OCI-LY3 (cell line): ENCODE measurements at regions not wholly inside any gene's neighbourhood (a gene's known extent, or its start where the extent isn't known, plus 50 kb on each side); places are given as distances from the start of the nearest gene placed in this dataset.

Experiments used
- H2AFZ ChIP-seq: fragments of 200-600, 300-600 bp; shearing (Covaris generic); 2 replicates; pipeline ENCODE4 v1.6.0; 2014; ENCODE audit warnings: antibody characterized with exemption, low read depth, low read length
- H3K27ac ChIP-seq: fragments of 200-600, 300-600 bp; sonication (generic); 2 replicates; pipeline ENCODE4 v1.5.1; 2014; ENCODE audit warnings: mild to moderate bottlenecking, low read length, moderate library complexity, mixed read lengths
- H3K27me3 ChIP-seq: fragments of 200-600, 300-600 bp; sonication (generic); 2 replicates; pipeline ENCODE4 v1.6.1; 2014; ENCODE audit warnings: low read depth, low read length, mixed read lengths
- H3K36me3 ChIP-seq: fragments of 200-600, 300-600 bp; sonication (generic); replicated peaks from 2 replicates; pipeline ENCODE3; 2014; ENCODE audit warnings: low read depth, low read length, mixed read lengths
- H3K4me1 ChIP-seq: fragments of 300-600, 200-600 bp; sonication (generic); 2 replicates; pipeline ENCODE4 v1.6.1; 2014; ENCODE audit warnings: low read length, mixed read lengths
- H3K4me2 ChIP-seq: fragments of 200-600, 300-600 bp; sonication (generic); 2 replicates; pipeline ENCODE4 v1.6.1; 2014; ENCODE audit warnings: low read length, mixed read lengths
- H3K4me3 ChIP-seq: fragments of 300-600, 200-600 bp; sonication (generic); 2 replicates; pipeline ENCODE4 v1.5.1; 2014; ENCODE audit warnings: antibody characterized with exemption, mild to moderate bottlenecking, low read length, moderate library complexity
- H3K79me2 ChIP-seq: fragments of 300-600, 200-600 bp; shearing (Covaris generic); 2 replicates; pipeline ENCODE4 v1.6.1; 2014; ENCODE audit warnings: mild to moderate bottlenecking, low read length, mixed read lengths
- H3K9ac ChIP-seq: fragments of 300-600, 200-600 bp; shearing (Covaris generic); 2 replicates; pipeline ENCODE4 v1.6.0; 2014; ENCODE audit warnings: mild to moderate bottlenecking, low read length, moderate library complexity
- H3K9me3 ChIP-seq: fragments of 200-600, 300-600 bp; shearing (Covaris generic); 2 replicates; pipeline ENCODE4 v1.6.1; 2014; ENCODE audit warnings: low read length, mixed read lengths; ENCODE audit not compliant: insufficient read depth
- H4K20me1 ChIP-seq: fragments of 200-600, 300-600 bp; sonication (generic); 2 replicates; pipeline ENCODE4 v1.6.1; 2016; ENCODE audit warnings: low read length, mixed read lengths; ENCODE audit not compliant: insufficient read depth
- EZH2phosphoT487 ChIP-seq: fragments of 200-600 bp; shearing (Covaris generic); IDR thresholded peaks from 2 replicates; pipeline ENCODE4 v1.6.1; 2018; ENCODE audit warnings: antibody characterized with exemption, mixed run types, low read depth
- TF ChIP-seq, protein P1 (sequence below): fragments of 200-600, 300-600 bp; sonication (generic); IDR thresholded peaks from 2 replicates; pipeline ENCODE4 v1.5.1; 2014; ENCODE audit warnings: antibody characterized with exemption, low read length, low read depth

DNA sequence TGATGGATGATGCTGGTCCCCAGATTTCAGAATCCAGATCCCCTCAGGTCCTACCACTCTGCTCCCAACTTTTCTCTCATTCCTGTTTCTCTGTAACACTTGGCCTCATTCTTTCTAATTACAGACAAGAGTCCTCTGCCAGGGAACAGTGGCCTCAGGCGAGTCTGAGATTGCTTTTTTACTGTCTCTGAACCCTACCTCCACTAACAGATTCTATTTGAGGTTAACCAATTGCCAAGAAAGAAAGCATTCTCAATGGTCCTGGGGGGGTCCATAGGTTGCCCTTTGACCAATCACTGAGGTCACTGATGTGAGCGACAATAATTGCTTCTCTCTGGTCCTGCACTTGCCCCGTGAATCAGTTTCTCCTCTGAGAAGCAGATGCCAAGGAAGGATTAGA is 145.2 kb upstream of the TMEM108 start:
- H3K4me2 ChIP-seq, result no peak overlapping the region
- H2AFZ ChIP-seq, result no peak overlapping the region
- H3K9me3 ChIP-seq, result no peaks in the 10 kb centered on the region
- no peaks in the 10 kb centered on the region for H3K79me2 ChIP-seq
- H3K4me3 ChIP-seq, result no peak overlapping the region
- H4K20me1 ChIP-seq, result no peaks in the 10 kb centered on the region
- TF ChIP-seq, protein P1, sequence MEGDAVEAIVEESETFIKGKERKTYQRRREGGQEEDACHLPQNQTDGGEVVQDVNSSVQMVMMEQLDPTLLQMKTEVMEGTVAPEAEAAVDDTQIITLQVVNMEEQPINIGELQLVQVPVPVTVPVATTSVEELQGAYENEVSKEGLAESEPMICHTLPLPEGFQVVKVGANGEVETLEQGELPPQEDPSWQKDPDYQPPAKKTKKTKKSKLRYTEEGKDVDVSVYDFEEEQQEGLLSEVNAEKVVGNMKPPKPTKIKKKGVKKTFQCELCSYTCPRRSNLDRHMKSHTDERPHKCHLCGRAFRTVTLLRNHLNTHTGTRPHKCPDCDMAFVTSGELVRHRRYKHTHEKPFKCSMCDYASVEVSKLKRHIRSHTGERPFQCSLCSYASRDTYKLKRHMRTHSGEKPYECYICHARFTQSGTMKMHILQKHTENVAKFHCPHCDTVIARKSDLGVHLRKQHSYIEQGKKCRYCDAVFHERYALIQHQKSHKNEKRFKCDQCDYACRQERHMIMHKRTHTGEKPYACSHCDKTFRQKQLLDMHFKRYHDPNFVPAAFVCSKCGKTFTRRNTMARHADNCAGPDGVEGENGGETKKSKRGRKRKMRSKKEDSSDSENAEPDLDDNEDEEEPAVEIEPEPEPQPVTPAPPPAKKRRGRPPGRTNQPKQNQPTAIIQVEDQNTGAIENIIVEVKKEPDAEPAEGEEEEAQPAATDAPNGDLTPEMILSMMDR, result no peak
- TF ChIP-seq EZH2phosphoT487, result no peak
- H3K27me3 ChIP-seq, result no peaks in the 10 kb centered on the region
- H3K27ac ChIP-seq, result no peak overlapping the region
- H3K9ac ChIP-seq, result no peak overlapping the region
- no peaks in the 10 kb centered on the region for H3K4me1 ChIP-seq
- H3K36me3 ChIP-seq, result no peaks in the 10 kb centered on the region

DNA sequence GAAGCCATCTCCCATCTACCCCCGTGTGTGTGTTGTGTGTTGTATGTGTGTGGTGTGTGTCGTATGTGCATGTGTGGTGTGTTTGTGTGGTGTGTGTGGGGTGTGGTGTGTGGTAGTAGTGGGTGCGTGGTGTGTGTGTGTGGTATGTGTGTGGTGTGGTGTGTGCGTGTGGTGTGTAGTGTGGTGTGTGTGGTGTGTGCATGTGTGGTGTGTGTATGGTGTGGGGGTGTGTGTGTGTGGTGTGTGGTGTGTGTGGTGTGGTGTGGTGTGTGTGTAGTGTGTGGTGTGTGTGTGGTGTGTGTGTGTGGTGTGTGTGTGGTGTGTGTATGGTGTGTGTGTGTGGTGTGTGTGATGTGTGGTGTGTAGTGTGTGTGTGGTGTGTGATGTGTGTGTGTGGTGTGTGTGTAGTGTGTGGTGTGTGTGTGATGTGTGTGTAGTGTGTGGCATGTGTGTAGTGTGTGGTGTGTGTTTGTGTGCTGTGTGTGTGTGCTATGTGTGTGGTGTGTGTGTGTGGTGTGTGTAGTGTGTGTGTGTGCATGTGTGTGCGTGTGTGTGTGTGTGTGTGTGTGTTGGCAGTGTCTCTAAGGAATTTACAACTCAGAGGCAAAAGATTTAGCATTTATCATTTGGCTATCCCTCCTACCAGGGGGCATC is 156.3 kb upstream of the TMEM108 start:
- Histone ChIP-seq H4K20me1 (no peaks in the 10 kb centered on the region), H3K4me3 (no peak overlapping the region), H2AFZ (no peak overlapping the region), H3K4me1 (no peaks in the 10 kb centered on the region), H3K9ac (no peak overlapping the region), H3K27me3 (peaks cover 9% of the 10 kb centered on the region), H3K79me2 (no peaks in the 10 kb centered on the region), H3K36me3 (no peaks in the 10 kb centered on the region), H3K4me2 (no peak overlapping the region), H3K27ac (no peak overlapping the region), H3K9me3 (no peaks in the 10 kb centered on the region)
- TF ChIP-seq EZH2phosphoT487, result no peak
- TF ChIP-seq, protein P1, result no peak

DNA sequence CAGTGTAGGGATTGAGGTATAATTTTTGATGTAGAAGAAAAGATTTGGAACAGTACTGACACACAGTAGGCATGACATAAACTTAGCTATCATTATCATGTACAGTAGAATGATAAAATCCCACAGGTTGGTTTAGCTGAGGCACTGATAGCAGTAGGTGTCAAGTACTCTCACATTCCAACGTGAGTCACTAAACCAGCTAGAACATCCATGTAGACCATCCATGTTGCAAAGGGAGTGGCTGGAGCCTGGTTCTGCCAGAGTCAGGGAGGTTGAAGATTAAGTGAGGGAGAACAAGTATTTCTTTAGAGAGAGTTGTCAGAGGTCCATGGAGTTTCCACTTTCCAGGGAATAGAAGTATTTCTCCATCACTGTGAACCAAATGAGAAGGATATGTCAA is 157.2 kb upstream of the TMEM108 start:
- Histone ChIP-seq H3K79me2 (no peaks in the 10 kb centered on the region), H2AFZ (no peak overlapping the region), H3K9me3 (no peaks in the 10 kb centered on the region), H3K9ac (no peak overlapping the region), H3K4me1 (no peaks in the 10 kb centered on the region), H3K27ac (no peak overlapping the region), H3K36me3 (no peaks in the 10 kb centered on the region), H3K27me3 (peaks cover 12% of the 10 kb centered on the region), H4K20me1 (no peaks in the 10 kb centered on the region), H3K4me2 (no peak overlapping the region), H3K4me3 (no peak overlapping the region)
- no peak for TF ChIP-seq EZH2phosphoT487
- TF ChIP-seq, protein P1, result no peak

DNA sequence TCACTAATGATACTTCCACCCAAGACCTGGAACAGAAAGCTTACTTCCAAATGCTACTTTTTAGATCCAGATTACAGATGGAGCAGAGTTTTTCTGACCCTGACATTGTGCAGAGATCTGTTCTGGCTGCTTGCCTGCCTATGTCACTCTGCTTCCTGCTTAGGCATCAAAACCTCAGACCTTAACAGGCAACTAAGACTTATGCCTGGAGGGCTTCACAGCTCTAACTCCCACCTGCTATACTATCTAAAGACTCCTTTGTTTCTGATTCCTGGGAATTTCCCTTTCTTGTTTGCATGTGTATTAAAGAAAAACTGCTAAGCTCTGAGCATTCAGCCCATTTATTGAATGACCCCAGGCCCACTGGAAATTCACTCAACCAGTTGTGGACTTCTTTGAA is 157.4 kb upstream of the NPHP3 start:
- Histone ChIP-seq H3K9ac (no peak overlapping the region), H3K9me3 (no peaks in the 10 kb centered on the region), H3K79me2 (no peaks in the 10 kb centered on the region), H3K27ac (no peak overlapping the region), H3K27me3 (peaks cover 20% of the 10 kb centered on the region), H3K4me1 (no peaks in the 10 kb centered on the region), H2AFZ (no peak overlapping the region), H3K4me2 (no peak overlapping the region), H3K4me3 (no peak overlapping the region), H4K20me1 (no peaks in the 10 kb centered on the region), H3K36me3 (no peaks in the 10 kb centered on the region)
- TF ChIP-seq, protein P1, result no peak
- TF ChIP-seq EZH2phosphoT487, result no peak
